K562 (cell line): ENCODE measurements at regions not wholly inside any gene's neighbourhood (a gene's known extent, or its start where the extent isn't known, plus 50 kb on each side); places are given as distances from the start of the nearest gene placed in this dataset.

Source experiments
- ATAC-seq: fragments of 200-7000 bp; cut with Tn5 transposase; 3 replicates; pipeline ENCODE4 v1.9.1; 2020; ENCODE audit warnings: moderate library complexity
- BruUV-seq: library from RNA; stranded (reverse); fragments of 400-500 nt; replicated peaks from 2 replicates; lab custom pipeline; 2021; lab: Mats Ljungman, UMichigan
- CTCF ChIA-PET: fragments of 300-600 bp; formaldehyde crosslinking; extraction: SDS; loops from one replicate; lab custom pipeline; 2021; ENCODE audit warnings: low intra/inter-chr PET ratio; lab: Yijun Ruan, JAX
- POLR2A ChIA-PET: fragments of 300-600, 350-650 bp; sonication (Branson Sonifier 250); formaldehyde crosslinking; extraction: SDS; loops from one replicate; lab custom pipeline; 2021; ENCODE audit warnings: antibody characterized with exemption, inconsistent platforms; lab: Yijun Ruan, JAX
- DNase-seq, 4 experiments: peaks; one replicate each; pipeline versions ENCODE4 v3.0.0 to v3.0.0-alpha.2; 2011 to 2018; ENCODE audit warnings: low spot score in 3 of 4, mixed read lengths in 3 of 4; ENCODE audit errors: extremely low read depth in 1 of 4
- FAIRE-seq: peaks from 2 replicates; lab custom pipeline; 2011; peaks lifted over from hg19 to GRCh38; lab: Jason Lieb, UNC
- H2AFZ ChIP-seq: 2 replicates; pipeline ENCODE4 v1.6.0; 2011; ENCODE audit warnings: low read depth, low read length, control low read depth, inconsistent platforms
- H3K27ac ChIP-seq: fragments of 200-600 bp; 3 replicates; pipeline ENCODE4 v1.8.0; 2011; ENCODE audit warnings: low read depth, mild to moderate bottlenecking, control low read depth, inconsistent platforms, low read length, moderate library complexity, mixed read lengths; ENCODE audit errors: extremely low read depth
- H3K27me3 ChIP-seq, 2 experiments: fragments of 300-600 bp in 1 of 2; 2 replicates in 1 of 2; 3 replicates in 1 of 2; pipeline versions ENCODE4 v1.6.0 to v1.8.0; 2011; ENCODE audit warnings: inconsistent platforms in 2 of 2, low read length in 2 of 2, mild to moderate bottlenecking in 1 of 2, mixed read lengths in 1 of 2, moderate library complexity in 1 of 2; ENCODE audit not compliant: control insufficient read depth in 2 of 2, insufficient read depth in 2 of 2
- H3K36me3 ChIP-seq: fragments of 300-600 bp; 3 replicates; pipeline ENCODE4 v1.8.0; 2011; ENCODE audit warnings: mild to moderate bottlenecking, low read length, inconsistent platforms; ENCODE audit not compliant: control insufficient read depth, insufficient read depth
- H3K4me1 ChIP-seq, 2 experiments: fragments of 200-600 bp in 1 of 2; replicated peaks in 1 of 2; 2 replicates in 1 of 2; 3 replicates in 1 of 2; pipeline versions ENCODE4 v1.5.1 to v1.8.0; 2011; ENCODE audit warnings: inconsistent platforms in 2 of 2, low read length in 2 of 2, mild to moderate bottlenecking in 1 of 2, mixed read lengths in 1 of 2, moderate library complexity in 1 of 2; ENCODE audit not compliant: control insufficient read depth in 2 of 2, insufficient read depth in 2 of 2
- H3K4me2 ChIP-seq: 2 replicates; pipeline ENCODE4 v1.6.1; 2011; ENCODE audit warnings: low read length, control low read depth, inconsistent platforms, mixed read lengths; ENCODE audit not compliant: insufficient read depth
- H3K4me3 ChIP-seq: fragments of 200-600 bp; sonication (generic), shearing (Covaris generic); 2 replicates; pipeline ENCODE4 v1.5.1; 2016; ENCODE audit warnings: control low read depth, inconsistent platforms
- H3K79me2 ChIP-seq: fragments of 200-600 bp; 3 replicates; pipeline ENCODE4 v1.8.0; 2011; ENCODE audit warnings: low read length, inconsistent platforms; ENCODE audit not compliant: control insufficient read depth, insufficient read depth
- H3K9ac ChIP-seq, 2 experiments: 2 replicates each; pipeline versions ENCODE4 v1.6.0 to v1.6.1; 2011; ENCODE audit warnings: low read depth in 2 of 2, low read length in 2 of 2, control low read depth in 1 of 2, inconsistent platforms in 1 of 2, mild to moderate bottlenecking in 1 of 2, mixed read lengths in 1 of 2; ENCODE audit not compliant: insufficient read depth in 1 of 2
- H3K9me1 ChIP-seq: one replicate; pipeline ENCODE4 v1.6.0; 2011; ENCODE audit warnings: inconsistent platforms, mild to moderate bottlenecking, low read length, moderate library complexity; ENCODE audit not compliant: control insufficient read depth, insufficient read depth
- H3K9me3 ChIP-seq: replicated peaks from 2 replicates; pipeline ENCODE4 v1.5.1; 2011; ENCODE audit warnings: low read depth, low read length, inconsistent platforms; ENCODE audit not compliant: control insufficient read depth, insufficient read depth
- H4K20me1 ChIP-seq: replicated peaks from 2 replicates; pipeline ENCODE4 v1.6.1; 2011; ENCODE audit warnings: low read length, inconsistent platforms, mixed read lengths; ENCODE audit not compliant: control insufficient read depth, insufficient read depth
- BRF1 ChIP-seq: IDR thresholded peaks from 3 replicates; pipeline ENCODE4 v1.6.1; 2011; ENCODE audit warnings: borderline replicate concordance, mild to moderate bottlenecking; ENCODE audit not compliant: insufficient read length; ENCODE audit errors: extremely low read depth
- PYGO2 ChIP-seq: fragments of 450-650 bp; IDR thresholded peaks from 2 replicates; pipeline ENCODE4 v1.6.1; 2016; ENCODE audit warnings: mild to moderate bottlenecking, missing genetic modification characterization, moderate library complexity, missing compliant biosample characterization
- SP1 ChIP-seq: sonication (generic); formaldehyde crosslinking; IDR thresholded peaks from 2 replicates; pipeline ENCODE4 v1.8.1; 2022; ENCODE audit warnings: mild to moderate bottlenecking, missing genetic modification reagents
- ZNF121 ChIP-seq: sonication (generic); formaldehyde crosslinking; conservative IDR thresholded peaks from 2 replicates; pipeline ENCODE4 v1.8.0; 2022; ENCODE audit warnings: missing genetic modification reagents
- ZNF785 ChIP-seq: fragments of 250-450 bp; sonication (Bioruptor Pico); IDR thresholded peaks from 2 replicates; pipeline ENCODE4 v1.4.0; 2020; ENCODE audit warnings: mild to moderate bottlenecking
- WGBS: fragments of 100-300 bp; shearing (Covaris generic); methylation state at CpG from one replicate; pipeline ENCODE4 v1.1.6; 2016; ENCODE audit warnings: low coverage, mixed read lengths; ENCODE audit not compliant: insufficient coverage; ENCODE audit errors: missing lambda C conversion rate; 5-methylcytosine and 5-hydroxymethylcytosine counted together
- in situ Hi-C: fragments of 300-500 bp; cut with MboI; formaldehyde crosslinking; loops from 4 replicates; pipeline ENCODE4 v1.15.0; 2018; ENCODE audit warnings: inconsistent platforms, mixed read lengths
- intact Hi-C: fragments of 100-400 bp; cut with micrococcal nuclease; formaldehyde crosslinking; loops from 2 replicates; pipeline ENCODE4 v1.14.2; 2022
- TF ChIP-seq, protein P1 (sequence below), 2 experiments: fragments of 450-650 bp in 1 of 2; sonication (generic) in 1 of 2; formaldehyde crosslinking in 1 of 2; IDR thresholded peaks; 2 replicates each; pipeline versions ENCODE4 v1.7.1 to v1.9.0; 2016 to 2022; ENCODE audit warnings: inconsistent platforms in 1 of 2, mild to moderate bottlenecking in 1 of 2, missing genetic modification reagents in 1 of 2

DNA sequence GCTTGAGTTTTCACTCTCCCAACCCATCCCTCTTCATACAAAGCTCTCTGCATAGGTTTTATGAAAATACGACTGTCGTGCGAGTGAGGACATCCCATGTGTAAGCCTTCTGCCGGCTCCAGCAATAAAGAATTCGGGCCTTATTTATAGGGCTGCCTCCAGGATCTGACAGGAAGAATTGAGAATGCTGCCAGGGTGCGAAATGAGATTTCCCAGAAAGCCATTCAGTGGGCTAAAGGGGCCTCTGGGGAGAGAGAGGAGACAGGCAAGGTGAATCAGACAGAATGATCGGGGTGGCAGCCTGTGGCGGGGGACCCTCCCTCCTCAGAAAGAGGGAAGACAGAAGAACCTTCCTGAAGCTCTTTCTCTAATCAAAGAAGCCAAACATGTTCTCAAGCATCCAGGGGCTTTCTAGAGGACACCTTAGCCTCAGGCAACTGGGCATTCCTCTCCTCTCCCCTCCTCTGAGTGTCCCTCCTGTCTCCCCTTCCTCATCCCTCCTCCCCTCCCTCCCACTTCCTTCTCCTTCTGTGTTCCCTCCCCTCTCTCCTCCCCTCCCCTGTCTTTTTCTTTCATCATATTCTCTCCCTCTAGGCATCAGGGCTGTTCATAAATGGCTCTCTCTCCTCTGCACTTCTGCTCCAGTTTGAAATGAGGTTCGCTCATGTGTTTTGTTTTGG is 410.9 kb downstream of the TYW1 start:
- WGBS: under 1% methylated on average over 9 of the region's 9 CpGs
- in situ Hi-C loops (no loop called here), intact Hi-C loops (no loop called here)
- Histone ChIP-seq H3K36me3 (no peaks in the 10 kb centered on the region), H3K79me2 (no peaks in the 10 kb centered on the region), H3K4me1 (no peaks in the 10 kb centered on the region; a peak in 1 of 5 replicates), H3K4me2 (no peak overlapping the region), H4K20me1 (no peaks in the 10 kb centered on the region), H2AFZ (no peak overlapping the region), H3K4me3 (no peak overlapping the region), H3K9ac (no peak overlapping the region), H3K27ac (no peak overlapping the region), H3K9me1 (no peaks in the 10 kb centered on the region), H3K27me3 (peaks cover 0 to 6% of the 10 kb centered on the region in 2 experiments; a peak in 2 of 5 replicates), H3K9me3 (no peaks in the 10 kb centered on the region)
- POLR2A ChIA-PET: interaction anchor here (0.7 kb wide), 1 partner anchor 112 kb away, joined by 3 read pairs; no protein-coding TSS in a partner anchor
- no peak for DNase-seq
- BruUV-seq: no TSS peak
- FAIRE-seq: no peak
- CTCF ChIA-PET: no interaction called here
- no peak for ATAC-seq
- TF ChIP-seq BRF1 (no peak), PYGO2 (tag) (no peak), ZNF121 (CRISPR knock-in tag) (no peak), SP1 (CRISPR knock-in tag) (no peak), ZNF785 (CRISPR knock-in tag) (no peak)
- TF ChIP-seq, protein P1, sequence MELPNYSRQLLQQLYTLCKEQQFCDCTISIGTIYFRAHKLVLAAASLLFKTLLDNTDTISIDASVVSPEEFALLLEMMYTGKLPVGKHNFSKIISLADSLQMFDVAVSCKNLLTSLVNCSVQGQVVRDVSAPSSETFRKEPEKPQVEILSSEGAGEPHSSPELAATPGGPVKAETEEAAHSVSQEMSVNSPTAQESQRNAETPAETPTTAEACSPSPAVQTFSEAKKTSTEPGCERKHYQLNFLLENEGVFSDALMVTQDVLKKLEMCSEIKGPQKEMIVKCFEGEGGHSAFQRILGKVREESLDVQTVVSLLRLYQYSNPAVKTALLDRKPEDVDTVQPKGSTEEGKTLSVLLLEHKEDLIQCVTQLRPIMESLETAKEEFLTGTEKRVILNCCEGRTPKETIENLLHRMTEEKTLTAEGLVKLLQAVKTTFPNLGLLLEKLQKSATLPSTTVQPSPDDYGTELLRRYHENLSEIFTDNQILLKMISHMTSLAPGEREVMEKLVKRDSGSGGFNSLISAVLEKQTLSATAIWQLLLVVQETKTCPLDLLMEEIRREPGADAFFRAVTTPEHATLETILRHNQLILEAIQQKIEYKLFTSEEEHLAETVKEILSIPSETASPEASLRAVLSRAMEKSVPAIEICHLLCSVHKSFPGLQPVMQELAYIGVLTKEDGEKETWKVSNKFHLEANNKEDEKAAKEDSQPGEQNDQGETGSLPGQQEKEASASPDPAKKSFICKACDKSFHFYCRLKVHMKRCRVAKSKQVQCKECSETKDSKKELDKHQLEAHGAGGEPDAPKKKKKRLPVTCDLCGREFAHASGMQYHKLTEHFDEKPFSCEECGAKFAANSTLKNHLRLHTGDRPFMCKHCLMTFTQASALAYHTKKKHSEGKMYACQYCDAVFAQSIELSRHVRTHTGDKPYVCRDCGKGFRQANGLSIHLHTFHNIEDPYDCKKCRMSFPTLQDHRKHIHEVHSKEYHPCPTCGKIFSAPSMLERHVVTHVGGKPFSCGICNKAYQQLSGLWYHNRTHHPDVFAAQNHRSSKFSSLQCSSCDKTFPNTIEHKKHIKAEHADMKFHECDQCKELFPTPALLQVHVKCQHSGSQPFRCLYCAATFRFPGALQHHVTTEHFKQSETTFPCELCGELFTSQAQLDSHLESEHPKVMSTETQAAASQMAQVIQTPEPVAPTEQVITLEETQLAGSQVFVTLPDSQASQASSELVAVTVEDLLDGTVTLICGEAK (IDR thresholded peaks at IDR 0.05): no peak
- TF ChIP-seq, protein P1 (CRISPR knock-in tag; IDR thresholded peaks at IDR 0.05): no peak
- TF ChIP-seq, all 486 proteins: peak for 0
